C1 segment of cervical spinal cord (tissue), 14 donors: ENCODE measurements at regions not wholly inside any gene's neighbourhood (a gene's known extent, or its start where the extent isn't known, plus 50 kb on each side); places are given as distances from the start of the nearest gene placed in this dataset.

Experiments used
- DNase-seq, 14 donors: peaks; one replicate each; lab custom pipeline; 2025; lab: John Stamatoyannopoulos, UW

DNA sequence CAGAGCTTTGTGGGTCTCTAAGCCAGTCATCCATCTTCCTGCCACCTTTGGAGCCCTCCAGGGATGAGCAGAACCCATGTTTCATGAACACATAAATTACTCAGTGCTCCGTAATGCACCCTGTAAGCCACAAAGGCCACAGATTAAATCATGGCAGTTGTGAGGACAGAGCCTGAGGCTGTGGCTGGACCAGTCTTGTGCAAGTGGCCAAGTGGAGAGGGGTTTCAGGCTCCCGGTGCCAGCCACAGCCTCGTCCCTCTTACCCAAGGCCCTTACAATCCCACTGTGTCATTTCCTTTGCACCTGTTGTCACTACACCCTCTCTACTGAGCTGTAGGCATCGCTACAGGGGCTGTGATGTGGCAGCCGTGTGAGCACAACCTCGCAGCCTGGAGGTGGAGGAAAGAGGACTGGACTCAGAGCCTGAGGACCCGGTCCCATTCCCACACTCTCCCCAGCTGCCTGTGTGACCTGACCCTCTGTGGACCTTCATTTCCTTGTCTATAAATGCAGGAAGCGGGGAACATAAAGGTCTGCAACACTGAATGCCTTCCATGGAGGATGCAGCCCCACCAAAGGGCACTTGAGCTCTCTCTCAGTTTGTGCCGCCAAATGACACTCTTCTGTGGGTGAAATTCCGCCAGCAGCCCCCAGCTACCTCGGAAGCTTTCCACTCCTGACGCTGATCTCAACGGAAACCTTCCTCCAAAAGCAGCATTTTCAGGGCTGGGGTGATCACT is 792.0 kb downstream of the UQCRFS1 start:
- no peak for DNase-seq

DNA sequence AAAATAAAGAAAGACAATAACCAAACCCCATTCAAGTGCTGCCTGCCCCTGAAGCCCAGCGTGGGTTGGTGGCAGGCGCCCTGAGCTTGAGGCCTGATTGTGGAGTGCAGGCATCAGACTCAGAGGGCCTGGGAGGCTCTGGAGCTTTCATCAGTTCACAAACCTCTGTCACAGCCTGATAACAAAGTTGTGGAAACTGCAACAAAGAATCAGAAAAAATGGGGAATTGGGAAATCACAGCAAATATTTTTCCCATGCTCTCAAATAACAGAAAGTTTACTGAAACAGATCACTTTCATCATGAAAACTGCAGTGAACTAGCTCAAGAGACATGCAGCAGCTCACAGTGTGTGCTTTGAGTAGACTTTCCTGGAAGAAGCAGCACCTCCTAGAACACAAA is 793.6 kb downstream of the UQCRFS1 start:
- no peak for DNase-seq

DNA sequence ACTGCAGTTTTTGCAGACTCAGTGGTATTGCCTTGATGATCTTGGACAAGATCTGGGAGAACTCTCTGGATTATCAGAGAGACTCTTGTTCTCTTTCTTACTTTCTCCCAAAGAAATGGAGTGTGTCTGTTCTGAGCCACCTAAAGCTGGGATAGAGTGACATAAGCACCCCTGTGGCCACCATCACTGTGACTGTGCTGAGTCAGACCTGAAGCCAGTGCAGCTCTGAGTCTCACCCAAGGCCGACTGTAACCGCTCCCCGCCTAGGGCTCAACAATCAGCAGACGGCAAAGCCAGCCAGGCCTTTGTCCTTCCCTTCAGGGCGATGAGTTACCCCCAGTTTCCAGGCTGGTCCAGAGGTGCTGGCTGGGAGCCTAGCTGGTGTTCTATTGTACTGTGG is 795.6 kb downstream of the UQCRFS1 start:
- no peak for DNase-seq

DNA sequence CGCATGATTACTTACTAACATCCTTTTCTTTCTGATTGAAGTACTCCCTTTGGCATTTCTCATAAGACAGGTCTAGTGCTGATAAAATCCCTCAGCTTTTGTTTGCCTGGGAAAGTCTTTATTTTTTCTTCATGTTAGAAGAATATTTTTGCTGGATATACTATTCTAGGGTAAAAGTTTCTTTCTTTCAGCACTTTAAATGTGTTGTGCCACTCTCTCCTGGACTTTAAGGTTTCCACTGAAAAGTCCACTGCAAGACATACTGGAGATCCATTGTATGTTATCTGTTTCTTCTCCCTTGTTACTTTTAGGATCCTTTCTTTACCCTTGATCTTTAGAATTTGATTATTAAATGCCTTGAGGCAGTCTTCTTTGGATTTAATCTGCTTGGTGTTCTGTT is 796.7 kb downstream of the UQCRFS1 start:
- no peak for DNase-seq

DNA sequence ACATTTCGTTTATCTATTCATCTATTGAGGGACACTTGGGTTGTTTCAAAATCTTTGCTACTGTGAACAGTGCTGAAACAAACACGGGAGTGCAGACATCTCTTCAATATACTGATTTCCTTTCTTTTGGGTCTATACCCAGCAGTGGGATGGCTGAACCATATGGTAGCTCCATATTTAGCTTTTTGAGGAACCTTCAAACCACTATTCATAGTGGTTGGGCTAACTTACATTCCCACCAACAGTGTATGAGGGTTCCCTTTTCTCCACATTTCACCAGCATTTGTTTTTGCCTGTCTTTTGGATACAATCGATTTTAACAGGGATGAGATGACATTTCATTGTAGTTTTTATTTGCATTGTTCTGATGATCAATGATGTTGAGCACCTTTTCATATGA is 798.2 kb downstream of the UQCRFS1 start:
- no peak for DNase-seq

DNA sequence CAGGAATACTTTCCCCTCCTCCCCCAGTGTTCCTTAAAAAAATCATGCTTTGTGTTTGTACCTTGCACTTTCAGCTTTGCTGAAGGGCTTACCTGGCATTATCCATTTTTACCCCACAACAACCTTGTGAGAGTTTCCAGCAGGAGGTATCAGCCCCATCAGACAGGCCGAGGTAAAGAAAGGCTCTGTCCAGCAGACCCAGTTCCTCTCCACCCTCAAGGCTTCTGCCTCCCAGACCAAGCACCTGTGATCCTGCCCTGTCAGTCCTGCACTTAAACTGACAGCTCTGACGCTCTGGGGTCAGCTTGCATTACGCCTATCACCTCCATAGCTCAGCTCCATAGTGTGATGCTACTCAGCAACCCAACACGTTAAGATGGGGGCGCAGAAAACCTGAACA is 803.1 kb downstream of the UQCRFS1 start:
- no peak for DNase-seq

DNA sequence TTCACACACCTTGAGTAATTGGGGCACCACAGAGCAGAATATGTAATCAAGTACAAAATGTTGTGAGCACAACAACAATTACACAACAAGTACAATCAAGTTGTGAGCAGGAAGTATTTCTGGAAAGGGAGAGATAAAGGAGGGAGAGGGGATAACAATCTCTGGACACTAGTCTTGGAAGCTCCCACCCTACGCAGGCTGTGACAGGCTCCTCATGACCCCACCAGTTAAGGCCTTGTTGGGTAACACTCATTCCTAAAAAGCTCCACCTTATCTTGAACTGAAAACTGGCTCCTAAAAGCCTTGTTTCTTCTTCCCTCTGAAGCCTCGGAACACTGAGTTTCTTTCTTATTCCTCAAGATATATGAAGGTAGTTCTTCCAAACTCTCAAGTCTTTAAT is 806.0 kb downstream of the UQCRFS1 start:
- no peak for DNase-seq

DNA sequence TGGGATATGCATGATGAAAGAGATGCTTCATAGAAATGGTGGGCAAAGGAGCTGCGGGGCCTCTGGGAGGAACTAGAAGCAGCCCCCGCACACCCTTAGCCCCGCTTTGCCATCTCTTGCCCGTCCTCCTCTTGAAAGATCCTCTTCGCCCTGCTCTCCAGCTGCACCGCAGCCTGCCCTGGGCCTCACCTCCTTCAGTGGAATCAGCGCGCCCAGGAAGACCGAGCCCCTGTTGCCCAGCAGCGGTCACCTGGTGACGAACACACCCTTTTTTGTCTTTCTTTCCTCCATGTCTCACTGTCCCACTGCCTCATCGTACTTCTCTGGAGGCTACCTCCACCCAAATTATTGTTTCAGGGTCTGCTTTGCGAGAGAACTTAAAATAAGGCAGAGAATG is 807.6 kb downstream of the UQCRFS1 start:
- DNase-seq, result no peak

DNA sequence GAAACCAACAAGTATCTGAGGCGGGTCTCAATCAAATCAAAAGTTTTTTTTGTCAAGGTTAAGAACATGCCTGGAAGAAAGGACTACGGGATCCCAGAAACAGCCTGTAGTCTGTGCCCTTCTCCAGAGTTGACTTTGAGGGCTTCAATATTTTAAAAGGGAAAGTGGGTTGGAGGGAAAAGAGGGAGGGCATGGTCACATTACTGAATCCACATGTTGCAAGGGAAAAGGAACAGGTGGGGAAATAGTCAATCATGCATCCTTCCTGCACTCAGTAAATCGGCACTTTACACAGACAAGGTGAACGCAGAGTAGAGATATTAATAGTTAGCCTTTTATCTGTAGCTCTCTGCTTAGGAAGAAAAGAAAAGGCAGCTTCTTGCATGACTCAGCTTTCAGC is 808.5 kb downstream of the UQCRFS1 start:
- DNase-seq, result no peak

DNA sequence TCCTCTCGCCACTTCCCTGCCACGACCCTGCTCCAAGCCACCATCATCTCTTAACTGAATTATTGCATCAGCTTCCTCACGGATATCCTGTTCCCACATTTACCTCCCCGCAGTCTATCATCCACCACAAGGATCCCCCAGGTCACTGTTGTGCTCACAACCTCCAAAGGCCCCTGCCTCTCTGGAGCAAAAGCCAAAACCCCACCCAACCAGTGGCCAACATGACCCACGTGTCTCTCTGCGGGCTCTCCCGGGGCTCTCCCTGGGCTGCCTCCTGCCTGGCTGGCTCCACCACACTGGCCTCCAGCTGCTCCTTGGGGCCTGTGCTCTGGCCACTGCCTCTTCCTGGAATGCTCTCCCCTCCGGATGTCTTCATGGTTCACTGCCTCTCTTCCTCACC is 809.3 kb downstream of the UQCRFS1 start:
- no peak for DNase-seq

DNA sequence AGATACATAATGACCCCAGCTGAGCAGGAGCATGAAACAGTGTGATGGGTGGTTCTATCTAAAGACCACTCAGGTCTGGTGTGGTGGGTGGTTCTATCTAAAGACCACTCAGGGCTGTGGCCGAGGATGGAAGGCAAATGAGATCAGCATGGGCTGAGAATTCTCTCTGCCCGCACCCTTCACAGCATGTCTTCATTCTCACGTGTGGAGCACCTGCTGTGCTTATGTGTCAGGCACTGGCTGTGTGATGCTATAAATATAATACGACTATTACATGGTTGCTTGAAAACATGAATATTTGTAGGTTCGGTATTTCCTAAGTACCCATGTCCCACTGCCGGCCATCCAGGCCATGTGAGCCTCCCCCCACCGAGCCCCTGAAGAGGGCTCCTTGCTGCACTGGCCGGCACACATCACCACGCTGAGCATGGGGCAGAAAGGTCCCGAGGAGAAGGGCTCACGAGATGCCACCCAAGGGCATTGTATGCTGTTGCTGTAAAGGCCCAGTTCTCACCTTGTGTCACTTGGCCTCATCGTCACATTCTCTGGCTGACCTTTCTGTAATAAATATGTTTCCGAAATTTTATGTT is 810.2 kb downstream of the UQCRFS1 start:
- no peak for DNase-seq

DNA sequence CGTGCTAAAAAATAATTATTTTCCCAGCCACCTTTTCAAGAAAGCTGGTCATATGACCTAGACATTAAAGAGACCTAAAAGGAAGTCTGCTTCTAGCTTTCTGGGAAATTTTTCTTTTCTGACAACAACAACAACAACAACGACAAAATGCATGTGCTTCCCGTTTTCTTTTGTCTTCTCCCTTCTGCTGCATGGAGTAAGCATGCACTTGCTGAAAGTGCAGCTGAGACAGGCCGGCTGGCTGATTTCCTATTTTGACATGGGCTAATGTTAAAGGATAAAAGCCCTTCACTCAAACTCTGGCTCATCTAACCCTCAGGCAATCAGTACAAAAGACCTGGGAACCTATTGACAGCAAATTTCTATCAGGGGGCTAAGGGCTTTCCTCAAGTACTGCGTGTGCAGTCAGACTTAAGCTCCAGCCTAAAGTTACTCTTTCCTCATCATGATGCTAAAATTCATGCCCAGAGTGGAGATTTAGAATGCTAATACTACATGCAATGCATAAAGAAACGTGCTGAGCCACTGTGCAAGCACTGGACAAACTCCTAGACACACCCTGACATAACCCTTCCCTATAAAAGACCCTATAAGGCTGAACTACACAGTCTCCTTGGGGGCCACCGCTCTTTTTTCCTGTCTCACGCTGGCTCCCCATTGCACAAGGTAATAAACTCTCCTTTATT is 811.1 kb downstream of the UQCRFS1 start:
- DNase-seq, result no peak

DNA sequence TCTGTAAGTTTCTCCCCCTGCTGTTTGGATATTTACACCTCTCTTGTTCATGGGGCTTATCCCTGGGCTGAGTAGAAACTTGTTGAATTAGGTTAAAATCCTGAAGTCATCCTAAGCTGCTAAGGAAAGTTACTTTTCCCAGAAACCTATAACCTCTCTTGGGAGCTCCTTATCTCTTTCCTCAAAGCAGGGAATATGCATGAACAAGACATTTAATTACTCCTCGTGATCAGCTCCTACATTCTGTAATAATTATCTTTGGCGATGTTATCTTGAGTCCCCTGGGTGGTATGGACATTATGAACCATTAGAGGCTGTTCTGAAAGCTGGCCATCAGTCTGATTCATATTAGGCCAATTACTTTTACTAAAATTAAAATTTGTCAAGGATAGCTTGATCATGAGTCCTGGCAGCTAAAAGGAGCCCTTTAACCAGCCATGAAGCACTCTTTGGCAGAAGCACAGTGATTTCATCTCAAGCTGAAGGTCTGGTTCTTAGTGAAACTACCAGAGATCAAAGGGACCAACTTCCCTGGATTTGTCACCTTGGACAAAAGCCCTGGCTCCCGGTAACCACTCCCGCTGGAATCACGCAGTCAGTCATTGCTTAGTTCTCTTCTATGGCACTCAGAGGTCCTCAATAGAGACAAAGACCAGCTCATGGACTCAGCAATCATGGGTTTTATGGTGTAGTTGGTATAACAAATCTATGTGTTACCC is 811.8 kb downstream of the UQCRFS1 start:
- no peak for DNase-seq

DNA sequence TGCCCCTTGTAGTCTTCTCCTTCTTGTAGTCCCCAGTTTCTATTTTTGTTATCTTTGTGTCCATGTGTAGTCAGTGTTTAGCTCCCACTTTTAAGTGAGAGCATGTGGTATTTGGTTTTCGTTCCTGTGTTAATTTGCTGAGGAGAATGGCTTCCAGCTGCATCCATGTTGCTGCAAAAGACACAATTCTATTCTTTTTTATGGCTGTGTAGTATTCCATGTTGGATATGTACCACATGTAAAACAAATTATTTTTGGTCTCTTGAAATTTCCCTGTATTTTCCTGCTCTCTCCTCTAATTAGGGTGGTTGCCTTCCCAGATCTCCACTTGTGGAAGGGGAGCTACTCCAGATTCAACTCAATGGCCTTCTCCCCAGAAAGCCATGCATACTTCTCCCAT is 813.8 kb downstream of the UQCRFS1 start:
- no peak for DNase-seq

DNA sequence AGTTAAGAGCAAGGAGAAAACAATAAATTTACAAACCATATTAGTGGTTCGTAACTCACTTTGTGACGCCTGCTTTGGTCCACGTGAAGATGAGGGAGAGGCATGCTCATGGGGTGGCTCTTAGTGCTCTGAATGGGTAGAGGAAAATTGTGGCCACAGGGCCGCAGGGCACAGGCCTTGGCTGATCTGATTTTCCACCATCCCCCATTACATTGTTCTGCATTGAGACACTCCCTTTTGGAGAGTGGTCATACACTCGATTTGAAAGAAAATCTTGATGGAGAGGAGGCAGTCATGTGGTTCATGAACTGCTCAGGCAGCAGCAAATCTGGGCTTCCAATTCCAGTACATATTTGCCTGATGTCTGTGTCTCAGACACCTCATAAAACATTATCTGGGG is 815.2 kb downstream of the UQCRFS1 start:
- no peak for DNase-seq

DNA sequence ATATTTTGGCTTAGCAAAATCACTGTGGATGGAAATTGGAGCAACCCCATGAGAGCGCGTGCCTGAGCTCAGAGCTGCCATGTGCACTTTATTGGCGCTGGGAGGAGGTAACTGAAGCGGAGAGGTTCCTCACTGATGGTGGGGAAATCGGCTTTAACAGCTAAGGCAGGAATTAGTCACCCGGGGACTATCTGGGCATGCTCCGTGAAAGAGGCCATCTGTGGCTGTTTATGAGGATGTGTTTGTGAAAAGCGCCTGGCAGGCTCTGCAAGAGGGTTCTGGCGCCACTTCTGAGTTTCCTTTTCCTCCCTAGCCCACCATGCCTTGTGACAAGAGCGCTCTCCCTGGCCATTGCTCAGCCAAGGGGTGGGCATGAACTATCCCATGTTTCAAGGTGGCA is 815.6 kb downstream of the UQCRFS1 start:
- no peak for DNase-seq

DNA sequence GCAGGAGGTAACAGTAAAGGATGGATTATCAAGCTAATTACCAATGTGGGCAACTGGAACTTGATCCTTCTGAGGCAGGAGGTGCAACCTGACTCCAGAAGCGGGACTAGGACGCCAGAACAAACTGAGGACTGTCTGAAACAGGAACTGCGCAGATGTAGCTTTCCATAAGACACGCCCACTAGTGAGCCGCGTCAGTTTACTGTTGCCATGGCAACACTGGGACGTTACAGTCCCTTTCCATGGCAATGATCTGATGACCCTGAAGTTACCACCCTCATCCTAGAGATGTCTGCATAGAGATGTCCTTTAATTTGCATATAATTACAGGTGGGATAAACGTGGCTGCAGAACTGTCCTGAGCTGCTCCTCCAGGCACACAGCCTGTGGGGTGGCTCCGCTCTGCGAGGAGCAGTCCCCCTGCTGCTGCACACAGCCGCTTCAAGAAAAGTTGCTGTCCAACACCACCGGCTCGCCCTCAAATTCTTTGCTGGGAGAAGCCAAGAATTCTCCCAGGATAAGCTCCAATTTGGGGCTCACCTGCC is 816.6 kb downstream of the UQCRFS1 start:
- DNase-seq, result no peak

DNA sequence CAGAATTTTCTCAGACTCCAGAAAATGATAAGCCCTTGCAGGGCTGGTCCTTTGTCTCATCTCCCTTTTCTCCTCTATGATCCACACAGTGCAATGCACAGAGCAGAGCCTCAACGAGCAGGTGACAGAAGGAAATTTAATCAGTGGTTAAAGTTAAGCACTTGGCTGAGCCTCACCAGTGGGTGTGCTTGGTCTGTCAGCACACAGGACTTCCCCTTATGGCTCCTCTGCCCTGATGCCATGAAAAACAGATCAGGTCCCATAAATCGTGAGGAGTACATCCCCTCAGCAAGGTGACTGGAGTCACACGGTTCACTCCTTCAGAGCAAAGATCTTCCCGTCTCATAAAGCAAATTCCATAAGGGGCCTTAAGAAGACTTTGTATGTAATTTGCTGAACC is 818.2 kb downstream of the UQCRFS1 start:
- DNase-seq, result no peak

DNA sequence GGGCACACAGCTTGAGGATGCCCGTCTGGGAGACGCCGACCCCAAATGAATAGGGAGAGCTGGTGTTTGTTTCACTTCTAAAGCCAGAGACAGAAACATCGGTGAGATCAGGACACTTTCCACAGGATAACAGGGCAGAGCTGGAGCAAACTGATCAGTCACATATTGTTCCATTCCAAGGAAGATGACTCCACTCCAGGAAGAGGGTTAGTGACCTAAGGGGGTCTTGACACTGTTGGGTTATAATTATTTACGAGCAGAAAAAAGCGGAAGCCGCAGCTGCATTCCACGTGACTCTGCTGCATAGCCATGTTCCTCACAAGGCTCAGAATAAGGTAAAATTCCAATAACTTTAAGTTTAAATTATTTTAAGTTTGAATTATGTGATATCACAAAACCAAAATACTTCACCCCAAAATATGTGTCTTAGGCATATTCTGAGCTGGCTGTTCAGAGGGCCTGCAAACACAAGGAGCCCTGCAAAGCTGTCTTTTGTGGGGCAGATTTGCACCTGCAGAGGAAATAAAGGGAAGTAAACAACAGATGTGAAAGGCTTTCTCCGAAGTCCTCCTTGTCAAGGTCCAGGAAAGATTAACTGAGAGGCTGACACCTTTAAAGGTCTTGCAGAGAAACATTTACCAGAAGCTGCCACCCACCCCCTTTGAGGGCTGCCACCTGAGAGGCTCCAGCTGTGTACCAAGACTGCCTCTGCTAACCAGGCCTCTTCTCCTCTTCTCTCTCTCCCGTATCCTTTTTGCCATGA is 819.2 kb downstream of the UQCRFS1 start:
- DNase-seq, result no peak

DNA sequence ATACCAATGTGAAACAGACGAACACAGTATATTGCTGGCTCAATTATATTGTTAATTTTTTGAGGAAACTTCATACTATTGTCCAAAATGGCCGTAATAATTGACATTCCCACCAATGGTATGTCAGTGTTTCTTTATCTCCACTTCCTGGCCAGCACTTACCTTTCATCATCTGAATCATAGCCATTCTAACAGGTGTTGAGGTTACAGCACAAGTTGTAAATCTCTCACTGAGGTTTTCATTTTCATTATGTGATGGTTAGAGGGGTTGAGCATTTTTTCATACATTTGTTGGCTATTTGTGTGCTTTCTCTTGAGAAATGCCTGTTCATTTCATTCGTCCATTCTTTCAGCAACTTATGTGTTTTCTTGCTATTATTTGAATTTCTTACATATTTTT is 824.0 kb downstream of the UQCRFS1 start:
- DNase-seq, result no peak

DNA sequence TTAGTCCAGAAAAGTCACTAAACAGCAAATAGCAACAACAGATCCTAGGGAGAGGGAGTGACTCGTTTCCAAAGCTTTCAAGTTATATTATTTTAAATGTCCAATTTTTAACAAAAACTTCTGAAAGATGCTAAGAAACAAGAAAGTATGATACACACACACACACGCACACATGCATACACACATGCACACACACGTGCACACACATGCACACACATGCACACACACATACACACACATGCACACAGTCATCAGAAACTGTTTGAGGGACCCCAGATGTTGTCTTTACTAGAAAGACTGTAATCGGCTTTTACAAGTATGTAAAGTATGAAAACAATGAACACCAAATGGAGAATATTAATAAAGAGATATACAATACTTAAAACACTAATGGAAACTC is 825.4 kb downstream of the UQCRFS1 start:
- DNase-seq, result no peak

DNA sequence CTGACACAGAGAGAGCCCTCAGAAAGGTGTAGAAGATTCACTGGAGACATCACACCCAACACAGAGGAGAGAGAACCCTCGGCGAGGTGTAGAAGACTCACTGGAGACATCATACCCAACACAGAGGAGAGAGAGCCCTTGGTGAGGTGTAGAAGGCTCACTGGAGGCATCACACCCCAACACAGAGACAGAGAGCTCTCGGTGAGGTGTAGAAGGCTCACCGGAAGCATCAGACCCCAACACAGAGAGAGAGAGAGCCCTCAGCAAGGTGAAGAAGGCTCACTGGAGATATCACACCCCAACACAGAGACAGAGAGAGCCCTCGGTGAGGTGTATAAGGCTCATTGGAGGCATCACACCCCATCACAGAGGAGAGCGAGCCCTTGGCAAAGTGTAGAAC is 826.5 kb downstream of the UQCRFS1 start:
- no peak for DNase-seq
